ENCODE measurements at regions not wholly inside any gene's neighbourhood (a gene's known extent, or its start where the extent isn't known, plus 50 kb on each side); places are given as distances from the start of the nearest gene placed in this dataset.

- no peak for DNase-seq (ENCODE audit: low read depth, low spot score)
- no peaks in the 10 kb centered on the region for H3K4me1 ChIP-seq (ENCODE audit: insufficient read depth, insufficient read length)
- TF ChIP-seq YY1 (IDR thresholded peaks at IDR 0.05; ENCODE audit: insufficient read depth, insufficient read length) (no peak), ZNF274 (IDR thresholded peaks at IDR 0.05; ENCODE audit: low read depth, low read length) (no peak), SUZ12 (IDR thresholded peaks at IDR 0.05; ENCODE audit: extremely low read depth, insufficient read depth, insufficient read length) (no peak)
- H3K9me3 ChIP-seq (ENCODE audit: insufficient read depth, low read length), result no peaks in the 10 kb centered on the region
- H3K36me3 ChIP-seq (ENCODE audit: insufficient read depth, insufficient read length, low read length), result no peaks in the 10 kb centered on the region
- H3K9ac ChIP-seq (ENCODE audit: insufficient read length, low read depth), result no peak overlapping the region
- no peak overlapping the region for H3K4me3 ChIP-seq (ENCODE audit: insufficient read length, low read depth)
- no peaks in the 10 kb centered on the region for H3K27me3 ChIP-seq (ENCODE audit: insufficient read depth, insufficient read length)
These were observed 200.7 kb downstream of the SATB1 start for GRCh38 chr3:18224426-18224825.

DNA sequence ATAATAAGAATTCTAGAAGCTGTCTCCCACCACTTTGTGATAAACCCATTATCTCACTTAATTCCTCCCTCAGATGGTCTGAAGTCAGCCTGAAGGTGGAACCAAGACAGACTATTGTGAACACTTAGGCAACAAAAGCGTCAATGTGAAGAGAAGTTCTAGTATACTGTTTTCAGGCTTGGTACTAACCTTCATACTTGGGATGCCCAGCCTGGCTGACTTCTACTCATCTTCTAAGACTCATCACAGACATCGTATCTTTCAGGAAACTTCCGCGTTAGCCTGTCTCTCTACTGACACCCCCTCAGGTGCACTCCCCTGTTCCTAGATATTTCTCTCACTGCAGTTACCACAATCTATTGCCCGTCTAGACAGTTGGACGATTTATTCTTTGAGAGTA, 201.2 kb downstream of the SATB1 start:
- no peak for DNase-seq (ENCODE audit: low read depth, low spot score)
- H3K4me3 ChIP-seq (ENCODE audit: insufficient read length, low read depth), result no peak overlapping the region
- H3K4me1 ChIP-seq (ENCODE audit: insufficient read depth, insufficient read length), result no peaks in the 10 kb centered on the region
- no peaks in the 10 kb centered on the region for H3K9me3 ChIP-seq (ENCODE audit: insufficient read depth, low read length)
- no peaks in the 10 kb centered on the region for H3K36me3 ChIP-seq (ENCODE audit: insufficient read depth, insufficient read length, low read length)
- H3K9ac ChIP-seq (ENCODE audit: insufficient read length, low read depth), result no peak overlapping the region
- TF ChIP-seq ZNF274 (IDR thresholded peaks at IDR 0.05; ENCODE audit: low read depth, low read length) (no peak), YY1 (IDR thresholded peaks at IDR 0.05; ENCODE audit: insufficient read depth, insufficient read length) (no peak), SUZ12 (IDR thresholded peaks at IDR 0.05; ENCODE audit: extremely low read depth, insufficient read depth, insufficient read length) (no peak)
- no peaks in the 10 kb centered on the region for H3K27me3 ChIP-seq (ENCODE audit: insufficient read depth, insufficient read length)

DNA sequence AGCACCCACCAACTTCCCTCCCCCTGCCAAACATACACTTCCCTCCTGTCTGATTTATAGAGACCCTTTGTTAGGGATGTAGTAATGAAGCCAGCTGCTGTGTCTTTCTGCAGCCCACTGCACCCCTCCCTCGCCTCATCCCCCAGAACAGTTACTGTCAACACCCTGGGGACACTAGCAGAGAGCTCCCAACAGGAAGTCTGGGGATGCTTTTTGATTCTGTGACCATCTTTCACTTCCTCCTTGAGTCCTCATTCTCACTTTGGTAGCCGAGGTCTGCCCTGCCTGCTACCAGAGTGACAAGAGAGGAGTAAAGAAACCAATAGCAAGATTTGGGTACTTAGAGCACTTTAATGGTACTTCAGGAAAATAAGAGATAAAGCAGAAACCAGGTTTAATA, 201.6 kb downstream of the SATB1 start:
- H3K27me3 ChIP-seq (ENCODE audit: insufficient read depth, insufficient read length), result no peaks in the 10 kb centered on the region
- no peaks in the 10 kb centered on the region for H3K36me3 ChIP-seq (ENCODE audit: insufficient read depth, insufficient read length, low read length)
- H3K9me3 ChIP-seq (ENCODE audit: insufficient read depth, low read length), result no peaks in the 10 kb centered on the region
- no peak overlapping the region for H3K4me3 ChIP-seq (ENCODE audit: insufficient read length, low read depth)
- no peak overlapping the region for H3K9ac ChIP-seq (ENCODE audit: insufficient read length, low read depth)
- no peak for DNase-seq (ENCODE audit: low read depth, low spot score)
- no peaks in the 10 kb centered on the region for H3K4me1 ChIP-seq (ENCODE audit: insufficient read depth, insufficient read length)
- no peak for TF ChIP-seq SUZ12 (IDR thresholded peaks at IDR 0.05; ENCODE audit: extremely low read depth, insufficient read depth, insufficient read length)
- no peak for TF ChIP-seq YY1 (IDR thresholded peaks at IDR 0.05; ENCODE audit: insufficient read depth, insufficient read length)
- no peak for TF ChIP-seq ZNF274 (IDR thresholded peaks at IDR 0.05; ENCODE audit: low read depth, low read length)

- no peaks in the 10 kb centered on the region for H3K4me1 ChIP-seq (ENCODE audit: insufficient read depth, insufficient read length)
- no peak overlapping the region for H3K9ac ChIP-seq (ENCODE audit: insufficient read length, low read depth)
- no peaks in the 10 kb centered on the region for H3K9me3 ChIP-seq (ENCODE audit: insufficient read depth, low read length)
- TF ChIP-seq ZNF274 (IDR thresholded peaks at IDR 0.05; ENCODE audit: low read depth, low read length), result no peak
- no peak for TF ChIP-seq YY1 (IDR thresholded peaks at IDR 0.05; ENCODE audit: insufficient read depth, insufficient read length)
- no peak for TF ChIP-seq SUZ12 (IDR thresholded peaks at IDR 0.05; ENCODE audit: extremely low read depth, insufficient read depth, insufficient read length)
- no peak for DNase-seq (ENCODE audit: low read depth, low spot score)
- H3K4me3 ChIP-seq (ENCODE audit: insufficient read length, low read depth), result no peak overlapping the region
- H3K27me3 ChIP-seq (ENCODE audit: insufficient read depth, insufficient read length), result no peaks in the 10 kb centered on the region
- no peaks in the 10 kb centered on the region for H3K36me3 ChIP-seq (ENCODE audit: insufficient read depth, insufficient read length, low read length)
These were observed 202.5 kb downstream of the SATB1 start for GRCh38 chr3:18222686-18223085.

- no peak overlapping the region for H3K4me3 ChIP-seq (ENCODE audit: insufficient read length, low read depth)
- no peaks in the 10 kb centered on the region for H3K9me3 ChIP-seq (ENCODE audit: insufficient read depth, low read length)
- TF ChIP-seq SUZ12 (IDR thresholded peaks at IDR 0.05; ENCODE audit: extremely low read depth, insufficient read depth, insufficient read length), result no peak
- TF ChIP-seq YY1 (IDR thresholded peaks at IDR 0.05; ENCODE audit: insufficient read depth, insufficient read length), result no peak
- no peak for TF ChIP-seq ZNF274 (IDR thresholded peaks at IDR 0.05; ENCODE audit: low read depth, low read length)
- no peaks in the 10 kb centered on the region for H3K36me3 ChIP-seq (ENCODE audit: insufficient read depth, insufficient read length, low read length)
- no peaks in the 10 kb centered on the region for H3K4me1 ChIP-seq (ENCODE audit: insufficient read depth, insufficient read length)
- no peaks in the 10 kb centered on the region for H3K27me3 ChIP-seq (ENCODE audit: insufficient read depth, insufficient read length)
- no peak for DNase-seq (ENCODE audit: low read depth, low spot score)
- H3K9ac ChIP-seq (ENCODE audit: insufficient read length, low read depth), result no peak overlapping the region
These were observed 207.5 kb downstream of the SATB1 start for GRCh38 chr3:18217507-18218174.

GRCh38 chr3:18216996-18217395, 208.1 kb downstream of the SATB1 start:
- Histone ChIP-seq H3K4me3 (ENCODE audit: insufficient read length, low read depth) (no peak overlapping the region), H3K27me3 (ENCODE audit: insufficient read depth, insufficient read length) (no peaks in the 10 kb centered on the region), H3K9ac (ENCODE audit: insufficient read length, low read depth) (no peak overlapping the region), H3K9me3 (ENCODE audit: insufficient read depth, low read length) (no peaks in the 10 kb centered on the region), H3K36me3 (ENCODE audit: insufficient read depth, insufficient read length, low read length) (no peaks in the 10 kb centered on the region), H3K4me1 (ENCODE audit: insufficient read depth, insufficient read length) (no peaks in the 10 kb centered on the region)
- no peak for DNase-seq (ENCODE audit: low read depth, low spot score)
- TF ChIP-seq ZNF274 (IDR thresholded peaks at IDR 0.05; ENCODE audit: low read depth, low read length) (no peak), SUZ12 (IDR thresholded peaks at IDR 0.05; ENCODE audit: extremely low read depth, insufficient read depth, insufficient read length) (no peak), YY1 (IDR thresholded peaks at IDR 0.05; ENCODE audit: insufficient read depth, insufficient read length) (no peak)

- TF ChIP-seq ZNF274 (IDR thresholded peaks at IDR 0.05; ENCODE audit: low read depth, low read length), result no peak
- no peak for TF ChIP-seq YY1 (IDR thresholded peaks at IDR 0.05; ENCODE audit: insufficient read depth, insufficient read length)
- Histone ChIP-seq H3K36me3 (ENCODE audit: insufficient read depth, insufficient read length, low read length) (no peaks in the 10 kb centered on the region), H3K4me3 (ENCODE audit: insufficient read length, low read depth) (no peak overlapping the region), H3K9ac (ENCODE audit: insufficient read length, low read depth) (no peak overlapping the region), H3K4me1 (ENCODE audit: insufficient read depth, insufficient read length) (no peaks in the 10 kb centered on the region), H3K27me3 (ENCODE audit: insufficient read depth, insufficient read length) (no peaks in the 10 kb centered on the region), H3K9me3 (ENCODE audit: insufficient read depth, low read length) (no peaks in the 10 kb centered on the region)
- DNase-seq (ENCODE audit: low read depth, low spot score), result no peak
These were observed 209.5 kb downstream of the SATB1 start for GRCh38 chr3:18215639-18216038.
